MM.1S (cell line): ENCODE measurements at regions not wholly inside any gene's neighbourhood (a gene's known extent, or its start where the extent isn't known, plus 50 kb on each side); places are given as distances from the start of the nearest gene placed in this dataset.

Experiments
- CTCF ChIP-seq: fragments of 300-600 bp; sonication (generic); IDR thresholded peaks from 2 replicates; pipeline ENCODE4 v1.5.1; 2016; ENCODE audit warnings: antibody characterized with exemption, low read length, mixed read lengths
- EZH2 ChIP-seq: fragments of 300-600 bp; sonication (generic); optimal IDR thresholded peaks from 2 replicates; pipeline ENCODE3; 2017; ENCODE audit warnings: low read depth, mild to moderate bottlenecking, antibody characterized with exemption, low read length, mixed read lengths

- peak; percentile 6; the same call in 1 of the 2 replicates for TF ChIP-seq CTCF
- no peak for TF ChIP-seq EZH2
Observed at GRCh38 chrX:79592259-79592658, 225.1 kb upstream of the ITM2A start.
